LNCaP clone FGC (cell line): ENCODE measurements at regions not wholly inside any gene's neighbourhood (a gene's known extent, or its start where the extent isn't known, plus 50 kb on each side); places are given as distances from the start of the nearest gene placed in this dataset.

Experiments
- DNase-seq: peaks from one replicate; pipeline ENCODE4 v3.0.0-alpha.2; 2011; ENCODE audit warnings: low read depth
- H3K4me3 ChIP-seq: 2 replicates; pipeline ENCODE4 v1.5.1; 2011; ENCODE audit warnings: mild to moderate bottlenecking, low read depth, low read length, control low read depth
- TF ChIP-seq, protein P1 (sequence below): IDR thresholded peaks from 2 replicates; pipeline ENCODE4 v1.5.1; 2012; ENCODE audit warnings: mild to moderate bottlenecking; ENCODE audit not compliant: control insufficient read depth, insufficient read depth; ENCODE audit errors: extremely low read depth

DNA sequence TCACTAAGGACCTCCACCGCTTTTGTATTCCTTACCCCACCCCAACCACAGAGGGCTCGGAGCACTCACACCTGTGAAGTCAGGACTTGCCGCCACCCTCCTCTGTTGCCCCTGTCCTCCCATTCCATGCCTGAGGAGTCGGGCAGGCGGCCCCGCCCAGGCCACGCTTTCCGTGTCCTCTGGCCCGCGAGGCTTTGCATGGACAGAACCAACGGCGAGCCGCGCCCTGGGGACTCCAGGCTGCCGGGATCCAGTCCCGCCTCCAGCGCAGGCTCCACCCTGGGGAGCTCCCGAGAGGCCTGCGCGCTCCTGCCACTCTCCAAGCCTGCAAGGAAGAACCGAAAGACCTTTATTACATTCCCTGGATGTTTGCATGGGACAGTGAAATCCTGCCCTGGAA, 366.4 kb upstream of the POM121L12 start:
- TF ChIP-seq, protein P1, sequence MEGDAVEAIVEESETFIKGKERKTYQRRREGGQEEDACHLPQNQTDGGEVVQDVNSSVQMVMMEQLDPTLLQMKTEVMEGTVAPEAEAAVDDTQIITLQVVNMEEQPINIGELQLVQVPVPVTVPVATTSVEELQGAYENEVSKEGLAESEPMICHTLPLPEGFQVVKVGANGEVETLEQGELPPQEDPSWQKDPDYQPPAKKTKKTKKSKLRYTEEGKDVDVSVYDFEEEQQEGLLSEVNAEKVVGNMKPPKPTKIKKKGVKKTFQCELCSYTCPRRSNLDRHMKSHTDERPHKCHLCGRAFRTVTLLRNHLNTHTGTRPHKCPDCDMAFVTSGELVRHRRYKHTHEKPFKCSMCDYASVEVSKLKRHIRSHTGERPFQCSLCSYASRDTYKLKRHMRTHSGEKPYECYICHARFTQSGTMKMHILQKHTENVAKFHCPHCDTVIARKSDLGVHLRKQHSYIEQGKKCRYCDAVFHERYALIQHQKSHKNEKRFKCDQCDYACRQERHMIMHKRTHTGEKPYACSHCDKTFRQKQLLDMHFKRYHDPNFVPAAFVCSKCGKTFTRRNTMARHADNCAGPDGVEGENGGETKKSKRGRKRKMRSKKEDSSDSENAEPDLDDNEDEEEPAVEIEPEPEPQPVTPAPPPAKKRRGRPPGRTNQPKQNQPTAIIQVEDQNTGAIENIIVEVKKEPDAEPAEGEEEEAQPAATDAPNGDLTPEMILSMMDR, result no peak
- no peak for DNase-seq
- H3K4me3 ChIP-seq, result no peak overlapping the region

DNA sequence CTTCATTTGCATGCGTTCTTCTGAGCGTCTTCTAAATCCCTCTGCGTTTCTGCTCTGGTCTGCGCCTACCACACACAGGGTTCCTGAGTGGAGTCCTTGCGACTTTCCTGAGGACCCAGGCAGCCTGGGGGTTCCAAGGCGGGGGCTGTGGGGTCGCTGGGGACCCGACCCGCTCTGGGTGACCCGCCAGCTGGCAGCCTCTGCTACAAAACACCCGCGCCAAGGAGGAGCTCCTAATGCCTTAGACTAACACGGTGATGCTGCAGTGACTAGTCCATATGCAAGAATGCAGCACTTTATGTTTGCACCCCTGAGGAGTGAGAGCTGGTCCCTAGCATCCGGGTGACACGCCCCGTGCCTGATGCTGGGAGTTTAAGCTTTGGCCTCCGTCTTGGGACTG, 367.0 kb upstream of the POM121L12 start:
- no peak for DNase-seq
- no peak overlapping the region for H3K4me3 ChIP-seq
- TF ChIP-seq, protein P1, result no peak

DNA sequence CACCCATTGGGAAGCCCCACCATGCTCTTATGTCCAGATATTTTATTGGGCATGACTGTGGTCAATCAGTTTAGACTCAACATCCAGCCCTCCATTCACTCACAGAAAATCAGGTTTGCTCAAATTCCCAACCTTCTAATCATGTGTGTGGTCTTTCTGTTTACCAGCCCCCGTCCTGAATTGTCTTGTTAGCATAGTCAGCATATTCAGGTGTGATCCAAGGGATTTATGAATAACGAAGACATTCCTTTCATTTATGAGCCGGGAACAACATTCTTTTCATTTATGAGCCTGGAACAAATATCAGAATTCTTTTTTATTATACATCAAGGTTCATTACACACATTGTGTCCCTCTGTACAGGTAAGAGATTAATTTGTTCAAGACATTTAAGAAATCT, 376.3 kb upstream of the POM121L12 start:
- TF ChIP-seq, protein P1, result no peak
- H3K4me3 ChIP-seq, result no peak overlapping the region
- peak; percentile 10 for DNase-seq

DNA sequence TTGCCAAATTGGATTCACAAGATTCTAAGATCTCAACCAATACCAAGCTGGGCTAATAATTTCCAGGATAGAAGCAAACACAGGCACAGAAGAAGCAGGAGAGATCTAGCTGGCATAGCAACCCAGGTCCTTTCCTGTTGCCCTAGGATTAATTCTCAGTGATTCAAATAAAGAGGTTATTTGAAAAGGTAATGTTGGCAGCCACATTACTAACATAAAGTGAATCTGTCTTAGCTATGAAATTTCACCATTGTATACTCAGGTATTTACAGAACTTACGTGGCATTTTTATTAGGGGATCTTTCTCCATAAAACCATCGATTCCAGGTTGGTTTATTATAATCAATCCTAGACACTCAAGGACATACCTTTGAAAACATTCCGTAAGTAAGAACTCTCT, 379.3 kb upstream of the POM121L12 start:
- TF ChIP-seq, protein P1, result no peak
- DNase-seq, result peak; percentile 86
- no peak overlapping the region for H3K4me3 ChIP-seq

DNA sequence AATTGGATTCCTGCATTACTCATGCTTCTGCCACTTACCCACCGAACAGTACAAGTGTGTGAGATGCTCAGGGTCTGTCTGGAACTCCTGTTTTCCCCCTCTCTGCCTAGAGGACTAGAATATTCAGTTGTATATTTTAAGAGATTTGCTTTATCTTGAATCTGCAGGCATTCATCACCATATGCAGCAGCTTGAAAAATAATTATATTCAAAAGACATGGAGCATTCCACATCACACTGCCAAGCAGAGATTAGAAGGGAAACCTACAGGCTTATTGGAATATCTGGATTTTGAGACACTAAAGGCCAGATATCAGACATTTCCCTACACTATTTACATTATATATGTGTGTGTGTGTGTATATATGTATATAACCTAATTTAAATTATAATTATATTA, 382.8 kb upstream of the POM121L12 start:
- no peak overlapping the region for H3K4me3 ChIP-seq
- TF ChIP-seq, protein P1, result no peak
- no peak for DNase-seq

DNA sequence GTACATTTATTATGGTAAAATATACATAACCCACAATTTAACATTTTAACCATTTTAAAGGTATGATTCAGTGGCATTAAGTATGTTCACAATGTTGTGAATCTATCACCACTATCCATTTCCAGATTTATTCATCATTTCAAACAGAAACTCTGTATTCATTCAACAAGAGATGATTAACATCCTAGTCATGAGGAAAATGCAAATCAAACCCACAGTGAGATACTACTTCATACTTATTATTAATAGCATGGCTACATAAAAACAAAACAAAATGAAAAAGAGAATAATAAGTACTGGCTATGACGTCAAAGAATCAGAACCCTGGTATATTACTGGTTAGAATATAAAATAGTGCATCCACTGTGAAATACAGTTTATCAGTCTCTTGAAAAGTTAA, 386.6 kb upstream of the POM121L12 start:
- TF ChIP-seq, protein P1, result no peak
- H3K4me3 ChIP-seq, result no peak overlapping the region
- DNase-seq, result no peak

DNA sequence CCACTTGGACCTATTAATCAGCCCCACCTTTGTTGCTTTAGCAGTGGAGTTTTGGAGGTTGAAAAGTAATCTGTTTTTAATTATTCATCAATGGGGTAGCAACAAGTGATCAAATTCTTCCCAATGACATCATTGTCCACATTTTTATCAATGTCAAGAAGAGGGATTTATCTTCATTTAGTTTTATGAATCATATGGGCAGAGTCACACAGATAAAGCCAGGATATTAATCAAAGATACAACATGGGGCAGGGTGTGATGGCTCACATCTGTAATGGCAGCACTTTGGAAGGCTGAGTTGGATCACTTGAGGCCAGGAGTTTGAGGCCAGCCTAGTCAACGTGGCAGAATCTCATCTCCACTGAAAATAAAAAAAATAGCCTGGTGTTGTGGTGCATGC, 388.4 kb upstream of the POM121L12 start:
- TF ChIP-seq, protein P1, result no peak
- H3K4me3 ChIP-seq, result no peak overlapping the region
- no peak for DNase-seq
